ENCODE measurements at regions not wholly inside any gene's neighbourhood (a gene's known extent, or its start where the extent isn't known, plus 50 kb on each side); places are given as distances from the start of the nearest gene placed in this dataset.

DNA sequence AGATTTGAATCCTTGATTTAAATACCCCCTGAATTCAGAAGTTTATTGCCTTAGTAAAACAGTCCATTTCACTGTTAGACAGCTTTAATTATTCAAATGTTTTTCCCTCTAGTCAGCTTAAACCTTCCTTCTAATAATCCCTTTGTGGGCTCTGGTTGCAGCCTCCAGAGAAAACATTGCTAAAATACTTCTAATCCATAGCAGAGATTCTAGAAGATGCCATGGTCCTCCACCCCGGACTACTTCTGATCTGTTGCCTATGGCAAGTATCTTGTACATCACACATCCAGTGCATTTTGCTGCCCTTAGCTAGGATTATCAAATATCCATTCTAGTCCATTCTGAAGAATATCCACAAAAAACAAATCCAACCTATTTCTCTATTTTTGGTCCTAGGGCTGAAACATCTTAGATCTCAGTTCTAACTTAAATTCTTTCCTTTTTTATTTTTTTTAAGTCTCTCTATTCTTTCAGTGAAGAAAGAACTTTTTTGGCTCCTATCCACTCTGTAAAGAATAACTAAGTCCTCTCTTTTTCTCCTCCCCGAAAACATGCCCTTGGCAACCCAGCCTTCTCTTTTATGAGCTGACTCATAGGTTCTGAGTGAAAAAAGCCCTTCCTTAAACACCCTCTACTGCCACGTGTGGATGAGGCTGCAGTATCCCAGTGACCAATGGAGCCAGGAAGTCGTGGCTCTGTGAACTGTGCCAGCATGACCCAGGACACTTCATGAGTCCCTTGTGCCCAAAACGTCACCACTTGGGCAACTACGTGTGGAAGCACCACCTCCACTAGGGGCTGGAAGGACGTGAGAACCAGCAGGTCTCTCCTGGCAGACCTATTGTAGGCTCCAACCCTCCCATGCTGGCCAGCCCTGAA, 349.8 kb downstream of the TNS1 start:
- TF ChIP-seq, protein P1, sequence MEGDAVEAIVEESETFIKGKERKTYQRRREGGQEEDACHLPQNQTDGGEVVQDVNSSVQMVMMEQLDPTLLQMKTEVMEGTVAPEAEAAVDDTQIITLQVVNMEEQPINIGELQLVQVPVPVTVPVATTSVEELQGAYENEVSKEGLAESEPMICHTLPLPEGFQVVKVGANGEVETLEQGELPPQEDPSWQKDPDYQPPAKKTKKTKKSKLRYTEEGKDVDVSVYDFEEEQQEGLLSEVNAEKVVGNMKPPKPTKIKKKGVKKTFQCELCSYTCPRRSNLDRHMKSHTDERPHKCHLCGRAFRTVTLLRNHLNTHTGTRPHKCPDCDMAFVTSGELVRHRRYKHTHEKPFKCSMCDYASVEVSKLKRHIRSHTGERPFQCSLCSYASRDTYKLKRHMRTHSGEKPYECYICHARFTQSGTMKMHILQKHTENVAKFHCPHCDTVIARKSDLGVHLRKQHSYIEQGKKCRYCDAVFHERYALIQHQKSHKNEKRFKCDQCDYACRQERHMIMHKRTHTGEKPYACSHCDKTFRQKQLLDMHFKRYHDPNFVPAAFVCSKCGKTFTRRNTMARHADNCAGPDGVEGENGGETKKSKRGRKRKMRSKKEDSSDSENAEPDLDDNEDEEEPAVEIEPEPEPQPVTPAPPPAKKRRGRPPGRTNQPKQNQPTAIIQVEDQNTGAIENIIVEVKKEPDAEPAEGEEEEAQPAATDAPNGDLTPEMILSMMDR (IDR thresholded peaks at IDR 0.05; ENCODE audit: low read depth, low read length), result no peak
- no peaks in the 10 kb centered on the region for H3K4me1 ChIP-seq (ENCODE audit: low read depth)
- no peak overlapping the region for H3K27ac ChIP-seq
- H3K4me3 ChIP-seq, result no peak overlapping the region
- no peaks in the 10 kb centered on the region for H3K9me3 ChIP-seq (ENCODE audit: low read depth)
- no peaks in the 10 kb centered on the region for H3K27me3 ChIP-seq
- DNase-seq (ENCODE audit: low read depth in 1 of 2, low spot score in 1 of 2), result peak in 1 of 2 donors; percentile 69
- no peaks in the 10 kb centered on the region for H3K36me3 ChIP-seq

DNA sequence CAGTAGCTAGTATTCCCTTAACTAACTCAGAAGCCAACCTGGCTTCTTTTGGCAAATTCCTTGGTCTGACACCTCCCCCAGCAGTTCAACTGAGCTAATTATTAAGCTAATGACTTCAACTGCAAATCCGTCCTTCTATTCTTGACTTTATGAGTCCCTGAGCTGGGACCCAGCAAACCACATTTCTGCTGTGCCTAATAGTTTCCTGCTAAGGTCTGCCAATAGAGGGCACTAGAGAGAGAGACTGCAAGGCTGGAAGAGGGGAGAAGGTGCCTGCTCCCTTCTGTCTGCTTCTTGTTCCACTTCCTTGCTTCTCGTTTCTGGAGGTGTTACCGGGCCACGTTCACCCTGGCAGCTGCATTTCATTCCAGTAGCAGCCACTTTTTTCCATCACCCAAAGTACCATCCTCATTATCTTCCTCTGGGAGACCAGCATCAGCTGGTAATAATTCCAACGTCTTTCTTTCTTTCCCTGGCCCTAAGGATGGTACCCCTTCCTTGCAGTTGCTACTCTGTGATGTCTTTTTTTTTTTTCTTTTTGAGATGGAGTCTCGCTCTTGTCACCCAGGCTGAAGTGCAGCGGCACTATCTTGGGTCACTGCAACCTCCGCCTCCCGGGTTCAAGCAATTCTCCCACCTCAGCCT, 352.0 kb downstream of the TNS1 start:
- no peaks in the 10 kb centered on the region for H3K9me3 ChIP-seq (ENCODE audit: low read depth)
- no peak overlapping the region for H3K4me3 ChIP-seq
- H3K36me3 ChIP-seq, result no peaks in the 10 kb centered on the region
- no peaks in the 10 kb centered on the region for H3K4me1 ChIP-seq (ENCODE audit: low read depth)
- H3K27me3 ChIP-seq, result no peaks in the 10 kb centered on the region
- no peak overlapping the region for H3K27ac ChIP-seq
- DNase-seq (ENCODE audit: low read depth in 1 of 2, low spot score in 1 of 2), result peak; percentile 73 to 75
- TF ChIP-seq, protein P1 (IDR thresholded peaks at IDR 0.05; ENCODE audit: low read depth, low read length), result peak; percentile 95

DNA sequence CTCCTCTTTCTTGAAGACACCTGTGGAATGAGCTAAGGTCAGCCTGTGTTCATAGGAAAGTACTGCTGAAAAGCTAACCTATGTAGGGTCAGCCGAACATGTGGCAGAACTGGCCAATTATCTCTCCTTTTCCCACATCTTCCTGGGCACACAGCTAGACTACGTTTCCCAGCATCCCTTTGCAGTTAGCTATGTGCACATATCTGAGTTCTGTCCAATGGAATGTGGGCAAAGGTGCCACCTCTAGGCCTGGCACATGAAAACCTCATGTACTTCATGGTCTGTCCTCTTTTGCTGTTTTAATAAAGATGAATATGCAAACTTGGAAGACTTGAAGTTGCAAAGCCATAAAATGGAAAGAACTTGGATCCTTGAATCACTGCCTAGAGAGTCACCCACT, 352.6 kb downstream of the TNS1 start:
- H3K36me3 ChIP-seq, result no peaks in the 10 kb centered on the region
- no peak overlapping the region for H3K4me3 ChIP-seq
- H3K27ac ChIP-seq, result no peak overlapping the region
- no peaks in the 10 kb centered on the region for H3K27me3 ChIP-seq
- H3K9me3 ChIP-seq (ENCODE audit: low read depth), result no peaks in the 10 kb centered on the region
- no peak for DNase-seq (ENCODE audit: low read depth in 1 of 2, low spot score in 1 of 2)
- H3K4me1 ChIP-seq (ENCODE audit: low read depth), result no peaks in the 10 kb centered on the region
- TF ChIP-seq, protein P1 (IDR thresholded peaks at IDR 0.05; ENCODE audit: low read depth, low read length), result no peak

DNA sequence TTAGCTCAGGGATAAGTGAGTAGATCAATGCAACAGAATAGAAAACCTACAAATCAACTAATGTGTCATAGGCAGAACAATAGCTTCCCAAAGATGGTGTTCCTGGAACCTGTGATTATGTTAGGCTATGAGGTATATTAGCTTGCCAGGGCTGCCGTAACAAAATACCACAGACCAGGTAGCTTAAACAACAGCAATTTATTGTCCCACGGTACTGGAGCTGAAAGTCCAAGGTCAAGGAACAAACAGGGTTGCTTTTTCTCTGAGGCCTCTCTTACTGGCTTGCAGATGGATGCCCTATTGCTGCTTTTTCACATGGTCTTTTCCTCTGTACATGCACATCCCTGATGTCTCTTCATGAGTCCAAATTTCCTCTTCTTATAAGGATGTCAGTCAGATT, 354.9 kb downstream of the TNS1 start:
- Histone ChIP-seq H3K27me3 (no peaks in the 10 kb centered on the region), H3K36me3 (no peaks in the 10 kb centered on the region), H3K4me1 (ENCODE audit: low read depth) (peaks cover 16% of the 10 kb centered on the region), H3K27ac (no peak overlapping the region), H3K9me3 (ENCODE audit: low read depth) (no peaks in the 10 kb centered on the region), H3K4me3 (no peak overlapping the region)
- TF ChIP-seq, protein P1 (IDR thresholded peaks at IDR 0.05; ENCODE audit: low read depth, low read length), result no peak
- no peak for DNase-seq (ENCODE audit: low read depth in 1 of 2, low spot score in 1 of 2)

DNA sequence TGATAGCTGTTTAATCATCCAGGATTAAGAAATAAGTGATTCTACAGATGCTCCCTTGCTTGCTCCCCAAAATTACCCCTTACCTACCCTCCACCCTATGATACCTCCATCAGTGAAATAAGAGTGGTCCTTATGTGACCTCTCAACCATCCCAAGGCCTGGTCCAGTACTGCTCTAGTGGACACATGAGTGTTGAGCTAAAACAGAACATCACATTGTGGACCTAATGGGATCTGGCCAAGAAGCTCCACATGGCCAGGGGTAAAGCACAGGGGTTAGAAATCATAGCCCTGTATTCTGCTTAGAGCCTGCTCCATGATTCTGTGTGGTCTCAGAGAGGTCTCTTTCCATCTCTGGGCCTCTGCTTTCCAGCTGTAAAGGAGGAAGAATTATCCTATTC, 355.6 kb downstream of the TNS1 start:
- H3K9me3 ChIP-seq (ENCODE audit: low read depth), result no peaks in the 10 kb centered on the region
- TF ChIP-seq, protein P1 (IDR thresholded peaks at IDR 0.05; ENCODE audit: low read depth, low read length), result no peak
- H3K27me3 ChIP-seq, result no peaks in the 10 kb centered on the region
- H3K36me3 ChIP-seq, result no peaks in the 10 kb centered on the region
- H3K27ac ChIP-seq, result no peak overlapping the region
- H3K4me1 ChIP-seq (ENCODE audit: low read depth), result peaks cover 21% of the 10 kb centered on the region
- no peak overlapping the region for H3K4me3 ChIP-seq
- DNase-seq (ENCODE audit: low read depth in 1 of 2, low spot score in 1 of 2), result no peak
